Stomach (tissue), 4 donors: ENCODE measurements at regions not wholly inside any gene's neighbourhood (a gene's known extent, or its start where the extent isn't known, plus 50 kb on each side); places are given as distances from the start of the nearest gene placed in this dataset.

Source experiments
- CTCF ChIP-seq, 7 experiments: fragments of 450-650 bp in 4 of 7; fragments of 200-600 bp in 3 of 7; sonication (generic) in 3 of 7; IDR thresholded peaks; one replicate each; pipeline ENCODE4 v1.5.1; 2016 to 2019; ENCODE audit warnings: antibody characterized with exemption in 7 of 7, control low read depth in 2 of 7, mild to moderate bottlenecking in 1 of 7
- EP300 ChIP-seq: sonication (generic); formaldehyde crosslinking; IDR thresholded peaks from one replicate; pipeline ENCODE4 v1.6.1; 2017; ENCODE audit warnings: antibody characterized with exemption
- POLR2A ChIP-seq, 4 donors: fragments of 450-650 bp; IDR thresholded peaks; one replicate each; pipeline ENCODE4 v1.6.1; 2016; ENCODE audit warnings: antibody characterized with exemption in 4 of 4, control low read depth in 2 of 4, mild to moderate bottlenecking in 1 of 4, moderate library complexity in 1 of 4
- POLR2AphosphoS5 ChIP-seq, 3 donors: sonication (generic); formaldehyde crosslinking; IDR thresholded peaks; one replicate each; pipeline ENCODE4 v1.6.1; 2016; ENCODE audit warnings: antibody characterized with exemption in 3 of 3

- TF ChIP-seq POLR2A (IDR thresholded peaks at IDR 0.05): no peak
- TF ChIP-seq CTCF (IDR thresholded peaks at IDR 0.05): no peak
- no peak for TF ChIP-seq POLR2AphosphoS5 (IDR thresholded peaks at IDR 0.05)
- no peak for TF ChIP-seq EP300
Measured at GRCh38 chr1:71303617-71304041, 222.8 kb upstream of the ZRANB2 start.
